ENCODE measurements at regions not wholly inside any gene's neighbourhood (a gene's known extent, or its start where the extent isn't known, plus 50 kb on each side); places are given as distances from the start of the nearest gene placed in this dataset.
A peak's percentile ranks its signal among the peaks of the same experiment; 100 is the strongest.

DNA sequence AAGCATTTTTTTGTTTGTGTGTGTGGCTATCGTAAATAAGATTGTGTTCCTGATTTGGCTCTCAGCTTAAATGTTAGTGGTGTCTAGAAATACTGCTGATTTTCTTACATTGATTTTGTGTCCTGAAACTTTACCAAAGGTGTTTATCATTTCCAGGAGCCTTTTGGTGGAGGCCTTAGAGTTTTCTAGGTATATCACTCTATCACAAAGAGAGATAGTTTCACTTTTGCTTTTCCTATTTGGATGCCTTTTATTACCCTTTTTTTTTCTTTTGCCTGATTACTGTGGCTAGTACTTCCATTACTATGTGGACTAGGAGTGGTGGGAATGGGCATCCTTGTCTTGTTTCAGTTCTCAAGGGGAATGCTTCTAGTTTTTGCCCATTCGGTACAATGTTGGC, 109.6 kb downstream of the S1PR1 start:
- TF ChIP-seq, protein P1, sequence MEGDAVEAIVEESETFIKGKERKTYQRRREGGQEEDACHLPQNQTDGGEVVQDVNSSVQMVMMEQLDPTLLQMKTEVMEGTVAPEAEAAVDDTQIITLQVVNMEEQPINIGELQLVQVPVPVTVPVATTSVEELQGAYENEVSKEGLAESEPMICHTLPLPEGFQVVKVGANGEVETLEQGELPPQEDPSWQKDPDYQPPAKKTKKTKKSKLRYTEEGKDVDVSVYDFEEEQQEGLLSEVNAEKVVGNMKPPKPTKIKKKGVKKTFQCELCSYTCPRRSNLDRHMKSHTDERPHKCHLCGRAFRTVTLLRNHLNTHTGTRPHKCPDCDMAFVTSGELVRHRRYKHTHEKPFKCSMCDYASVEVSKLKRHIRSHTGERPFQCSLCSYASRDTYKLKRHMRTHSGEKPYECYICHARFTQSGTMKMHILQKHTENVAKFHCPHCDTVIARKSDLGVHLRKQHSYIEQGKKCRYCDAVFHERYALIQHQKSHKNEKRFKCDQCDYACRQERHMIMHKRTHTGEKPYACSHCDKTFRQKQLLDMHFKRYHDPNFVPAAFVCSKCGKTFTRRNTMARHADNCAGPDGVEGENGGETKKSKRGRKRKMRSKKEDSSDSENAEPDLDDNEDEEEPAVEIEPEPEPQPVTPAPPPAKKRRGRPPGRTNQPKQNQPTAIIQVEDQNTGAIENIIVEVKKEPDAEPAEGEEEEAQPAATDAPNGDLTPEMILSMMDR (IDR thresholded peaks at IDR 0.05; ENCODE audit: control insufficient read depth, insufficient read depth, low read depth, low read length, missing control alignments): no peak
- no peak for DNase-seq (ENCODE audit: low read depth)
- no peak overlapping the region for H3K4me3 ChIP-seq (ENCODE audit: control insufficient read depth, low read depth, low read length)

DNA sequence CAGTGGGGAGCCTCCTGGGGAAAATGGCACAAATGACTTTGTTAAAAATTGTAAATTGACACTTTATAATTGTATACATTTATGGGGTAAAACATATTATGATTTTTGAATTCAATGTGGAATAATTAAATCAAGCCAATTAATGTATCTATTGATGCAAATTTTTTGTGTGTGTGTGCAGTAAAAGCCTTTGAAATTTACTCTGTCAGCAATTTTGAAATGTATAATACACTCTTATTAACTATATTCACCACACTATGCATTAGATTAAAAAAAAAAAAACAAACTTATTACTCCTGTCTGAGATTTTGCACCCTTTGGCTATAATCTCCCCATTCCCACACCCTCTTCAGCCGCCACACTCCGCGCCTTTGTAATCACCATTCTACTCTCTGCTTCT, 119.2 kb downstream of the S1PR1 start:
- TF ChIP-seq, protein P1 (IDR thresholded peaks at IDR 0.05; ENCODE audit: control insufficient read depth, insufficient read depth, low read depth, low read length, missing control alignments): no peak
- DNase-seq (ENCODE audit: low read depth): no peak
- H3K4me3 ChIP-seq (ENCODE audit: control insufficient read depth, low read depth, low read length): no peak overlapping the region

DNA sequence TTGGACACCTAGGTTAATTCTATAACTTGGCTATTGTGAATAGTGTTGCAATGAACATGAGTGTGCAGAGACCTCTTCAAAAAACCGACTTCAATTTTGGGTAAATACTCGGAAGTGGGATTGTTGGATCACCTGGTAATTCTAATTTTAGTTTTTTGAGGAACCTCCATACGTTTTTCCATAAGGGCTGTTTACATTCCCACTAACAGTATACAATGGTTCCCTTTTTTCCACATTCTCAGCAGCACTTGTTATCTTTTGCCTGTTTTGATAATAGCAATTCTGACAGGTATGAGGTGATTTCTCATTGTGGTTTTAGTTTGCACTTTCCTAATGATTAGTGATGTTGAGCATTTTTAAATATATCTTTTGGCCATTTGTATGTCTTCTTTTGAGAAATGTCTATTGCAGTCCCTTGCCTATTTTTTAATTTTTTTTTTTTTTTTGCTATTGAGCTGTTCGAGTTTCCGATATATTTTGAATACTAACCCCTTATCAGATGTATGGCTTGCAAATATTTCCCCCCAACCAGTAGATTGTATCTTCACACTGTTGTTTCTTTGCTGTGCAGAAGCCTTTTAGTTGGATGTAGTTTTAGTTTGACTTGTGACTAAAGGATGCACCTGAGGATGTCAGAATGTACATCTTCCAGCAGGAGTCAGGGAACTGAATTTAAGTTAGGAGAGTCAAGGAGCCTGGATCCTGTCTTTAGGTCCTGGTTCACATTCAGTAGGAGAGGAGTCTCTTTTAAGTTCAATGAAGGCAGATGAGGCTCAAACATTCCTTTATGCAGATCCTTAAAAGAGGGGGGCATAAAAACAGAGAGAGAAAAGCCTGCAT, 120.0 kb downstream of the S1PR1 start:
- H3K4me3 ChIP-seq (ENCODE audit: control insufficient read depth, low read depth, low read length): no peak overlapping the region
- no peak for DNase-seq (ENCODE audit: low read depth)
- TF ChIP-seq, protein P1 (IDR thresholded peaks at IDR 0.05; ENCODE audit: control insufficient read depth, insufficient read depth, low read depth, low read length, missing control alignments): no peak

DNA sequence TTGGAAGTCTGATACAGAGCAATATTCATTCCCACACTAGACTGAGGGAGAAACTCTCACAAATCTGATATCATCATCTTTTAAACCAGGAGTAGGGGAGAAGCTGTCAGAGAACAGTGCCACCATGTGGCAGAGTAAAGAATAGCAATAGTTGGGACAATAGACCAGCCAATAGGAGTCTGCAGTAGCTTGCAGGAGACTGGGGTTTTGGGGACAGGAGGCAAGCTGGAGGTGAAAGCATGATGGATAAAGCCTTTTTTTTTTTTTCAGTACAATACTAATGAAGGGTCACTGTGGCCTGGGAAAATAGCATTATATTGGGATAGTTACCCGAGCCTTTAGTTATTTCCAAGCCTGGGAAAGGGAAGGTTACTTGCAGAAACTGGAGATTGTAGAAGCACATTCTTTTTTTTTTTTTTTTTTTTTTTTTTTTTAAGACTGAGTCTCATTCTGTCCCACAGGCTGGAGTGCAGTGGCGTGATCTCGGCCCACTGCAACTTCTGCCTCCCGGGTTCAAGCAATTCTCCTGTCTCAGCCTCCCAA, 120.7 kb downstream of the S1PR1 start:
- H3K4me3 ChIP-seq (ENCODE audit: control insufficient read depth, low read depth, low read length): no peak overlapping the region
- peak; percentile 46 for DNase-seq (ENCODE audit: low read depth)
- TF ChIP-seq, protein P1 (IDR thresholded peaks at IDR 0.05; ENCODE audit: control insufficient read depth, insufficient read depth, low read depth, low read length, missing control alignments): peak; percentile 81

DNA sequence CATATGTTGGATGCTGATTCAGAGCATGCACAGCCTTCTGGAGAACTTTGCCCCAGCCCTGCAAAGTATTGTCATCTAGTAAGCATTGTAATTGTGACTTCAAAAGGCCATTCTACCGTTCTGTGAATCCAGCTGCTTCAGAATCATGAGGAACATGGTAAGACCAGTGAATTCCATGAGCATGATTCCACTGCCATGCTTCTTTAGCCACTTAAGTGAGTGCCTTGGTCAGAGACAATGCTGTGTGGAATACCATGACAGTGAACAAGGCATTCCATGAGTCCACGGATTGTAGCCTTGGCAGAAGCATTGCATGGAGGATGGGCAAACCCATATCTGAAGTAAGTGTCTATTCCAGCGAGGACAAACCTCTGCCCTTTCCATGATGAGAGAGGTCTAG, 123.7 kb downstream of the S1PR1 start:
- H3K4me3 ChIP-seq (ENCODE audit: control insufficient read depth, low read depth, low read length): no peak overlapping the region
- DNase-seq (ENCODE audit: low read depth): no peak
- TF ChIP-seq, protein P1 (IDR thresholded peaks at IDR 0.05; ENCODE audit: control insufficient read depth, insufficient read depth, low read depth, low read length, missing control alignments): no peak

DNA sequence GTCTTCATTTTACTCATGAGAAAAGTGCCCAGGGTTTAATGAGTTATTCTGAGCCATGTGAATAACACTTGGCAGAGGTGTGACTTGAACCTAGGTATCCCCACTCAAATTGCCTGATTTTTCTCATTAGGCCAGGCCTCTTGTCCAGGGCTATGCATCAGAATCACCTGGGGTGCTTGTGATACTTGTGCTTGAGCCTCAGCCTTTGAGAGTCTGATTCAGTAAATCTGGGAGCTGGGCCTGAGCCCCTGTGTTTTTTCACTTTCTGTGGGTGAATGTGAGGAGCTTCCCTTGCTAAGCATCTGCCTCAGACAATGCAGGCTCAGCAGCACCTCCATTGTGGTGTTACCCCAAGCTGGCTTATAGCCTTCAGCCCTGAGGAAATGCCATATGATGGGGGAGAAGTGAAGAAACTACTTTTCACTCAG, 127.1 kb downstream of the S1PR1 start:
- TF ChIP-seq, protein P1 (IDR thresholded peaks at IDR 0.05; ENCODE audit: control insufficient read depth, insufficient read depth, low read depth, low read length, missing control alignments): no peak
- DNase-seq (ENCODE audit: low read depth): no peak

More for the DNA sequence above, 127.1 kb downstream of the S1PR1 start:
- H3K4me3 ChIP-seq (ENCODE audit: control insufficient read depth, low read depth, low read length): no peak overlapping the region

All from AG09309 (cell line).